ENCODE measurements at regions not wholly inside any gene's neighbourhood (a gene's known extent, or its start where the extent isn't known, plus 50 kb on each side); places are given as distances from the start of the nearest gene placed in this dataset.

DNA sequence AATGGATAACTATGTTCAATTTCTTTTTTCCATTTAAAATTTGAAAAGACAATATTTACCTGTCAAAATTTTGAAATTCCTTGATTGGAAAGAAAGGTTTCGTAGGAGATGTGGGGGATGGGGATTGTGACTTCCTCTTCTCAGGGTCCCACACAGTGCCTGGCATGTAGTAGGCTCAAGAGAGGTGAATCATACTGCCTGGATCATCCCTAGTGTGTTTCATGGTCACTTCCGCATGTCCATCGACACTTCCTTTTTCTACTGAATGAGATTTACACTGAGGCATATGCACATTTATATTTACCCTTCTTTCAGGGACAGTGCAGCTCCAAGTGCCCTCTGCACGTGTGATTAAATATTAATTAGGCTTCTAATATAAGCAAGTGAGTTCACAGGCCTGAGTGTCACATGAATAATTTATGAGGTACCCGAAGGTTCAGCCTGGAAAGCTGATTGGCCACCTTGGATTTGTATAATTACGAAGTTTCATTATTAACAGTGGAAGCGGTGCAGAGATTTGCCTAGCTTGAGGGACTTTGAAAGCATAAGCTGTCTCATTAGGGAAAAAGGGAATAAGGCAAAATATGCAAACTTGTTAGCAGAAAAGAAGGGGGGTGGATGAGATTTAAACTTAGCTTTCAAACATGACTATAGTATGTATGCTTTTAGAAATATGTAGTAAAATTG is 177.5 kb upstream of the MMS22L start (continued):
- TF ChIP-seq, protein P1, sequence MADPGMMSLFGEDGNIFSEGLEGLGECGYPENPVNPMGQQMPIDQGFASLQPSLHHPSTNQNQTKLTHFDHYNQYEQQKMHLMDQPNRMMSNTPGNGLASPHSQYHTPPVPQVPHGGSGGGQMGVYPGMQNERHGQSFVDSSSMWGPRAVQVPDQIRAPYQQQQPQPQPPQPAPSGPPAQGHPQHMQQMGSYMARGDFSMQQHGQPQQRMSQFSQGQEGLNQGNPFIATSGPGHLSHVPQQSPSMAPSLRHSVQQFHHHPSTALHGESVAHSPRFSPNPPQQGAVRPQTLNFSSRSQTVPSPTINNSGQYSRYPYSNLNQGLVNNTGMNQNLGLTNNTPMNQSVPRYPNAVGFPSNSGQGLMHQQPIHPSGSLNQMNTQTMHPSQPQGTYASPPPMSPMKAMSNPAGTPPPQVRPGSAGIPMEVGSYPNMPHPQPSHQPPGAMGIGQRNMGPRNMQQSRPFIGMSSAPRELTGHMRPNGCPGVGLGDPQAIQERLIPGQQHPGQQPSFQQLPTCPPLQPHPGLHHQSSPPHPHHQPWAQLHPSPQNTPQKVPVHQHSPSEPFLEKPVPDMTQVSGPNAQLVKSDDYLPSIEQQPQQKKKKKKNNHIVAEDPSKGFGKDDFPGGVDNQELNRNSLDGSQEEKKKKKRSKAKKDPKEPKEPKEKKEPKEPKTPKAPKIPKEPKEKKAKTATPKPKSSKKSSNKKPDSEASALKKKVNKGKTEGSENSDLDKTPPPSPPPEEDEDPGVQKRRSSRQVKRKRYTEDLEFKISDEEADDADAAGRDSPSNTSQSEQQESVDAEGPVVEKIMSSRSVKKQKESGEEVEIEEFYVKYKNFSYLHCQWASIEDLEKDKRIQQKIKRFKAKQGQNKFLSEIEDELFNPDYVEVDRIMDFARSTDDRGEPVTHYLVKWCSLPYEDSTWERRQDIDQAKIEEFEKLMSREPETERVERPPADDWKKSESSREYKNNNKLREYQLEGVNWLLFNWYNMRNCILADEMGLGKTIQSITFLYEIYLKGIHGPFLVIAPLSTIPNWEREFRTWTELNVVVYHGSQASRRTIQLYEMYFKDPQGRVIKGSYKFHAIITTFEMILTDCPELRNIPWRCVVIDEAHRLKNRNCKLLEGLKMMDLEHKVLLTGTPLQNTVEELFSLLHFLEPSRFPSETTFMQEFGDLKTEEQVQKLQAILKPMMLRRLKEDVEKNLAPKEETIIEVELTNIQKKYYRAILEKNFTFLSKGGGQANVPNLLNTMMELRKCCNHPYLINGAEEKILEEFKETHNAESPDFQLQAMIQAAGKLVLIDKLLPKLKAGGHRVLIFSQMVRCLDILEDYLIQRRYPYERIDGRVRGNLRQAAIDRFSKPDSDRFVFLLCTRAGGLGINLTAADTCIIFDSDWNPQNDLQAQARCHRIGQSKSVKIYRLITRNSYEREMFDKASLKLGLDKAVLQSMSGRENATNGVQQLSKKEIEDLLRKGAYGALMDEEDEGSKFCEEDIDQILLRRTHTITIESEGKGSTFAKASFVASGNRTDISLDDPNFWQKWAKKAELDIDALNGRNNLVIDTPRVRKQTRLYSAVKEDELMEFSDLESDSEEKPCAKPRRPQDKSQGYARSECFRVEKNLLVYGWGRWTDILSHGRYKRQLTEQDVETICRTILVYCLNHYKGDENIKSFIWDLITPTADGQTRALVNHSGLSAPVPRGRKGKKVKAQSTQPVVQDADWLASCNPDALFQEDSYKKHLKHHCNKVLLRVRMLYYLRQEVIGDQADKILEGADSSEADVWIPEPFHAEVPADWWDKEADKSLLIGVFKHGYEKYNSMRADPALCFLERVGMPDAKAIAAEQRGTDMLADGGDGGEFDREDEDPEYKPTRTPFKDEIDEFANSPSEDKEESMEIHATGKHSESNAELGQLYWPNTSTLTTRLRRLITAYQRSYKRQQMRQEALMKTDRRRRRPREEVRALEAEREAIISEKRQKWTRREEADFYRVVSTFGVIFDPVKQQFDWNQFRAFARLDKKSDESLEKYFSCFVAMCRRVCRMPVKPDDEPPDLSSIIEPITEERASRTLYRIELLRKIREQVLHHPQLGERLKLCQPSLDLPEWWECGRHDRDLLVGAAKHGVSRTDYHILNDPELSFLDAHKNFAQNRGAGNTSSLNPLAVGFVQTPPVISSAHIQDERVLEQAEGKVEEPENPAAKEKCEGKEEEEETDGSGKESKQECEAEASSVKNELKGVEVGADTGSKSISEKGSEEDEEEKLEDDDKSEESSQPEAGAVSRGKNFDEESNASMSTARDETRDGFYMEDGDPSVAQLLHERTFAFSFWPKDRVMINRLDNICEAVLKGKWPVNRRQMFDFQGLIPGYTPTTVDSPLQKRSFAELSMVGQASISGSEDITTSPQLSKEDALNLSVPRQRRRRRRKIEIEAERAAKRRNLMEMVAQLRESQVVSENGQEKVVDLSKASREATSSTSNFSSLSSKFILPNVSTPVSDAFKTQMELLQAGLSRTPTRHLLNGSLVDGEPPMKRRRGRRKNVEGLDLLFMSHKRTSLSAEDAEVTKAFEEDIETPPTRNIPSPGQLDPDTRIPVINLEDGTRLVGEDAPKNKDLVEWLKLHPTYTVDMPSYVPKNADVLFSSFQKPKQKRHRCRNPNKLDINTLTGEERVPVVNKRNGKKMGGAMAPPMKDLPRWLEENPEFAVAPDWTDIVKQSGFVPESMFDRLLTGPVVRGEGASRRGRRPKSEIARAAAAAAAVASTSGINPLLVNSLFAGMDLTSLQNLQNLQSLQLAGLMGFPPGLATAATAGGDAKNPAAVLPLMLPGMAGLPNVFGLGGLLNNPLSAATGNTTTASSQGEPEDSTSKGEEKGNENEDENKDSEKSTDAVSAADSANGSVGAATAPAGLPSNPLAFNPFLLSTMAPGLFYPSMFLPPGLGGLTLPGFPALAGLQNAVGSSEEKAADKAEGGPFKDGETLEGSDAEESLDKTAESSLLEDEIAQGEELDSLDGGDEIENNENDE (IDR thresholded peaks at IDR 0.05; ENCODE audit: insufficient replicate concordance, low read length), result no peak
- TF ChIP-seq SIX5 (IDR thresholded peaks at IDR 0.05; ENCODE audit: low read depth, low read length), result no peak
- no peak for TF ChIP-seq TEAD4 (IDR thresholded peaks at IDR 0.05; ENCODE audit: low read depth, low read length)
- TF ChIP-seq POU5F1 (IDR thresholded peaks at IDR 0.05; ENCODE audit: low read depth, low read length), result no peak
- TF ChIP-seq, protein P2, sequence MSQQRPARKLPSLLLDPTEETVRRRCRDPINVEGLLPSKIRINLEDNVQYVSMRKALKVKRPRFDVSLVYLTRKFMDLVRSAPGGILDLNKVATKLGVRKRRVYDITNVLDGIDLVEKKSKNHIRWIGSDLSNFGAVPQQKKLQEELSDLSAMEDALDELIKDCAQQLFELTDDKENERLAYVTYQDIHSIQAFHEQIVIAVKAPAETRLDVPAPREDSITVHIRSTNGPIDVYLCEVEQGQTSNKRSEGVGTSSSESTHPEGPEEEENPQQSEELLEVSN (IDR thresholded peaks at IDR 0.05), result no peak
- no peak for TF ChIP-seq RFX5 (IDR thresholded peaks at IDR 0.05; ENCODE audit: borderline replicate concordance, low read depth, low read length)
- TF ChIP-seq, protein P3, sequence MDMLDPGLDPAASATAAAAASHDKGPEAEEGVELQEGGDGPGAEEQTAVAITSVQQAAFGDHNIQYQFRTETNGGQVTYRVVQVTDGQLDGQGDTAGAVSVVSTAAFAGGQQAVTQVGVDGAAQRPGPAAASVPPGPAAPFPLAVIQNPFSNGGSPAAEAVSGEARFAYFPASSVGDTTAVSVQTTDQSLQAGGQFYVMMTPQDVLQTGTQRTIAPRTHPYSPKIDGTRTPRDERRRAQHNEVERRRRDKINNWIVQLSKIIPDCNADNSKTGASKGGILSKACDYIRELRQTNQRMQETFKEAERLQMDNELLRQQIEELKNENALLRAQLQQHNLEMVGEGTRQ (IDR thresholded peaks at IDR 0.05; ENCODE audit: low read length), result no peak
- no peak for TF ChIP-seq BCL11A (IDR thresholded peaks at IDR 0.05; ENCODE audit: low read depth in 2 of 2, low read length in 2 of 2)
- TF ChIP-seq SP1 (IDR thresholded peaks at IDR 0.05; ENCODE audit: low read depth, low read length), result no peak
